ENCODE measurements at regions not wholly inside any gene's neighbourhood (a gene's known extent, or its start where the extent isn't known, plus 50 kb on each side); places are given as distances from the start of the nearest gene placed in this dataset.

DNA sequence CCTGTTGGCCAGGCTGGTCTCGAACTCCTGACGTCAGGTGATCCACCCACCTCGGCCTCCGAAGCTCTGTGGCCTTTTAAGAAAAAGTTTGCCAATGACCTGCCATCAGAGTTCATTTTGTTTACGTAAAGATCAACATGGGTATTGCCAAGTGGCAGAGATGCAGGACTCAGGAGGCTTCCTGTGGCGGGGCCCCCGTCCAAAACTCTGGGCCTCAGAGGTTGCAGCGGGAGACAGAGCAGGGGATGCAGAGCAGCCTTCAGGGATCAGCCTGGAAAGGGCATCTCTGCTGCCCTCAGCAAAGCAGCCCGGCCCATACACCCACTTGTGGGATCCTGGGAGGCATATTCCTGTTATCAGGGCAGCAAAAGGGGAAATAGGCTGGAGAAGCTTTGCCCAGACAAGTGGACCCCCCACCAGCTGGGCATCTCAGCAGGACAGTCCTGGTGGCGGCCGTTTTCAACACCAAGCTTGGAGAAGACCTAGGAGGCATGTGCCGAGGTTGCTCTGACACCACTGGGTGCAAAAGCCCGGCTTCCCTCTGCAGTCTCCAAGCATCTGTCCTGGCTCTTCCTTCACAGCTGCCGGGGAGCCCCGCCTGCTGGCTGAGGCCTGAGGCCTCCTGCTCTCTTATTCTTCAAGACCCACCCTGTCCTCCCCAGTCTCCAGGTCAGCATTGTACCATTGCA is 1152.4 kb downstream of the BRD1 start:
- H3K36me3 ChIP-seq (replicated peaks) = no peaks in the 10 kb centered on the region
- no peak for DNase-seq (ENCODE audit: low spot score in 2 of 2)
- no peaks in the 10 kb centered on the region for H3K4me1 ChIP-seq
- no peaks in the 10 kb centered on the region for H3K27me3 ChIP-seq (ENCODE audit: low read depth)
- no peaks in the 10 kb centered on the region for H3K9me3 ChIP-seq
- in situ Hi-C loops (cut with MboI; ENCODE audit: low sequenced_read_pairs) = no loop called here
- H3K4me3 ChIP-seq = no peak overlapping the region

DNA sequence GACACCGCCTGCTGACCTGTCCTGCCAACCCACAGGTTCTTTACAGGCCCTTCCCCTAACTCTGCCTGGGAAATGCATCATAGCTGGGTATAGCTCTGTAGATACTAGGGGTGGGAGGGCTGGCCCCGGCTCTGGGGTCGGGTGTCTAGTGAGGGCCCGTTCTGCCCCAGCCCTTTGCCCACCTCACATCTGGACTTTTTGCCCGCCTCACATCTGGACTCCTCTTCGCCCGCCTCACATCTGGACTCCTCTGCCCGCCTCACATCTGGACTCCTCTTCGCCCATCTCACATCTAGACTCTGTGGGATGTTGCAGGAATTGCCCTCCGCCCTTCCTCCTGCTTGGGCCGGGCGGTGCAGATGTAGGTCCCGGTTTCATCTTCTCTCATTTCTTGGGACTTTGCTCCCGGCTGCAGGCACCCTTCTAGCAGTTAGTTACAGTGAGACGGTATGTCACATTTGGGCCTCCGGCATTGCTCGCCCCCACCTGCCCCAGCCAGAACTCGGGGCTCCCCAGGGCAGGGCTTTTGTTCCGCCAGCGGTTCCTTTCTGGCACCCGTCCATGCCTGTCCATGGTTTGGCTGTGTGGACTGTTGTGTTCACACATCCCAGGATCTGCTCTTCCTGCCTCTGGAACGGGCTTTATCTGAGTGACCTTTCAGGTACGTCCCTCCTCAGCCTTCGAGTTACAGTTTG is 1153.7 kb downstream of the BRD1 start:
- no peaks in the 10 kb centered on the region for H3K27me3 ChIP-seq (ENCODE audit: low read depth)
- in situ Hi-C loops (cut with MboI; ENCODE audit: low sequenced_read_pairs) = no loop called here
- no peak for DNase-seq (ENCODE audit: low spot score in 2 of 2)
- H3K4me3 ChIP-seq = no peak overlapping the region
- no peaks in the 10 kb centered on the region for H3K4me1 ChIP-seq
- H3K9me3 ChIP-seq = no peaks in the 10 kb centered on the region
- no peaks in the 10 kb centered on the region for H3K36me3 ChIP-seq (replicated peaks)

DNA sequence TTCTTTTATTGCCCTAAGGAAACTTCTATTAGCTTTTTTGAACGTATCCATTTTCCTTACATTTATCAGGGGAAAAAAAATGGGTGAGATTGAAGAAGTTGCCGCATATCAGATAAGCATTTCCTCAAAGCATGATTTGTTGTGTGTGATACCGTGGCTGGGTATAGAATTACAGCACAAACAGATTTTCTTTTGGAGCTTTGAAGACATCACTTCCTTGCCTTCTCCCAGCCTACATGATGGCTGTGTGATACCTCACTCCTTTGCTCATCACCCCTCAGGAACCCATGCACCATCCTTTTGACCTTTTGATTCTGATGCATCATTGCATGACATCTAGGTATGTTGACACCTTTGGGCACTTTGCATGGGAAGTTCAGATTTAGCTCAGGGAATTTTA is 1155.3 kb downstream of the BRD1 start:
- in situ Hi-C loops (cut with MboI; ENCODE audit: low sequenced_read_pairs) = no loop called here
- no peak overlapping the region for H3K4me3 ChIP-seq
- no peak for DNase-seq (ENCODE audit: low spot score in 2 of 2)
- H3K36me3 ChIP-seq (replicated peaks) = no peaks in the 10 kb centered on the region
- no peaks in the 10 kb centered on the region for H3K27me3 ChIP-seq (ENCODE audit: low read depth)
- H3K4me1 ChIP-seq = no peaks in the 10 kb centered on the region
- no peaks in the 10 kb centered on the region for H3K9me3 ChIP-seq

DNA sequence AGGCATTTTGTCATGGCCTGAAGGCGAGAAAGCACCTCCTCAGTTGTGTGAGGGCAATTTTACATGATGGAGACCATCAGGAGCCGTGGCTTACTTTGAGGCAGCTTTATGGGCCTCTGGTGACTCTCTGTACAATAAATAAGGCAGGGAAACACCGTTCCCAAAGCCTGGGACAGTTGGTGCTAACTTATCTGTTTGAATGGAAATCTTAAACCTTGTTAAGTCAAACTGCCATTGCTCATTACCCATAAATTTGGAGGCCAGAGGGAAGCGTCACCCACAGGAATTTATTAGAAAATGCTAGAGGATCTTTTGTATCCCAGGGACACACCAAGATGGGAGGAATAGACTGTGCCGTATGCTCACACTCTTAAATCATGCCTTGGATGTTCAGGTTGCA is 1156.9 kb downstream of the BRD1 start:
- in situ Hi-C loops (cut with MboI; ENCODE audit: low sequenced_read_pairs) = no loop called here
- no peaks in the 10 kb centered on the region for H3K4me1 ChIP-seq
- no peaks in the 10 kb centered on the region for H3K36me3 ChIP-seq (replicated peaks)
- no peak for DNase-seq (ENCODE audit: low spot score in 2 of 2)
- H3K9me3 ChIP-seq = no peaks in the 10 kb centered on the region
- H3K4me3 ChIP-seq = no peak overlapping the region
- no peaks in the 10 kb centered on the region for H3K27me3 ChIP-seq (ENCODE audit: low read depth)

DNA sequence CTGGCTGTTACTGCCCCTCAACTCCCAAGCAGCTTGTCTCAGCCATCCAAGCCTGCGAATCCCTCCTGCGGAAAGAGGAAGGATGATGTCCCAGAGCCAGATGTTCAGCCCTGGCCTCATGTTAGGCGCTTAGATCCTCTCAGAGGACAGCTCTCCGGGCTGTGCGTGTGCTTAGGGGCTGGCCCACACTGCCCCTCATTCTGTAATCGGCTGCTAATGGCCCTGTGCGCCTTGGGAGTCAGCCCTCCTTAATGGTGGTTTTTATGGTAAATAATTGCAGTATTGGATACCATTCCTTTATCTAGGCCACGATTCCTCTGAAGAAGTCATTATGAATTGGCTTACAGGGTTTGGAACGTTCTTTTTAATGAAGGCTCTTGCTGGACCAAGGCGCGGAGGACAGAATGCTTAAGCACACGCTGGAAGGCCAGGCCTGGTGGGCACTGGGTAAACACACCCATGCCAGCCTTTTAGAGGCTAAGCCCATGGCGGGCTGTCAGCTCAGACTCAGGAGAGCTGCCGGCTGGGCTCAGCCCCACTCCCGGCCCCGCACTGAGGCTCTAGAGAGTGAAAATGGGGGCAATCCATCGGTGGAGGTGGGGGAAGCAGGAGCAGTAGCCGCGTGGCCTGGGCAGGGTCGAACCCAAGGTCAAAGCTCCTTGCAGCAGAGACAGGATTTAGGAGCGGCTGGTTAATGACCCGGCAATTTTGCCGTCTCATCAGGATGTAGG is 1157.5 kb downstream of the BRD1 start:
- no peak for DNase-seq (ENCODE audit: low spot score in 2 of 2)
- no peaks in the 10 kb centered on the region for H3K36me3 ChIP-seq (replicated peaks)
- H3K27me3 ChIP-seq (ENCODE audit: low read depth) = no peaks in the 10 kb centered on the region
- in situ Hi-C loops (cut with MboI; ENCODE audit: low sequenced_read_pairs) = no loop called here
- H3K4me1 ChIP-seq = no peaks in the 10 kb centered on the region
- no peaks in the 10 kb centered on the region for H3K9me3 ChIP-seq
- no peak overlapping the region for H3K4me3 ChIP-seq

DNA sequence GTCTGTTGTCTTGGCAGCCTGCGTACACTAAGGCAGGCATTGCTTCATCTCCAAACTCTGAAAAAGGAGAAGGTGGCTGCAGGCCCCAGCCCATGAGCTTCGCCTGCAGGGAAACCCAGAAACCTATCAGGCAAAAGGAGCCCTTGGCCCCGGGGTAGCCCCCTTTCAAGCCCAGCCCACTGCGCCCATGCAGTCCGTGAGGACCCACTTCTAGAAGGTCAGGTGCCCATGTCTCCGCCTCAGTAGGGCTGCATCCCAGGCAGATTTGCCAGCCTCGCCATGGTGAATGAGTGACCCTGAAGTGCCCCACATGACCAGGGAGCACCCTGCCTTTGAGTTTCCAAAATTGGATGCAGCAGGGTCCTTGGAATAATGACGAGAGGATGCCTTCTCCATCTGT is 1158.4 kb downstream of the BRD1 start:
- H3K4me1 ChIP-seq = no peaks in the 10 kb centered on the region
- H3K4me3 ChIP-seq = no peak overlapping the region
- H3K36me3 ChIP-seq (replicated peaks) = no peaks in the 10 kb centered on the region
- no peak for DNase-seq (ENCODE audit: low spot score in 2 of 2)
- no peaks in the 10 kb centered on the region; the same call in 1 of the 2 replicates for H3K9me3 ChIP-seq
- H3K27me3 ChIP-seq (ENCODE audit: low read depth) = no peaks in the 10 kb centered on the region
- in situ Hi-C loops (cut with MboI; ENCODE audit: low sequenced_read_pairs) = no loop called here

DNA sequence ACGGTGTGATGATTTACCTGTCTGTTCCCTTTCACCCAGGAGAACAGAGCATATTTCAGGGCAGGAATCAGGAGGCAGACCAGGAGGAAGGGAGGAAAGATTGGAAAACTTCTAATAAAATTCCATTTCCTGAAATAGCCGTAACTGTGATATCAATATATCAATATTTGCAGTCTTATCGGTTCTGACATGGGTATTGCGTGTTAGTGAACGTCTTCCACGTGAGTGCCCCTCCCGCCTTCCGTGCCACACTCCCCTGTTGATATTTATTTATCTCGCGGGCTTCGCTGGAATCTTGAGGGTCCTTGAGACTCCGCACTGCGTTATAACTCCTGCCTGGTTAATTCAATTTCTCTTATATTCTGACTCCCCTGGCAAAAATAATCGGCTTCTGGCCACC is 1160.4 kb downstream of the BRD1 start:
- no peak overlapping the region for H3K4me3 ChIP-seq
- no peaks in the 10 kb centered on the region for H3K4me1 ChIP-seq
- H3K36me3 ChIP-seq (replicated peaks) = no peaks in the 10 kb centered on the region
- no peak for DNase-seq (ENCODE audit: low spot score in 2 of 2)
- in situ Hi-C loops (cut with MboI; ENCODE audit: low sequenced_read_pairs) = no loop called here
- H3K27me3 ChIP-seq (ENCODE audit: low read depth) = no peaks in the 10 kb centered on the region
- H3K9me3 ChIP-seq = no peaks in the 10 kb centered on the region; the same call in 1 of the 2 replicates

DNA sequence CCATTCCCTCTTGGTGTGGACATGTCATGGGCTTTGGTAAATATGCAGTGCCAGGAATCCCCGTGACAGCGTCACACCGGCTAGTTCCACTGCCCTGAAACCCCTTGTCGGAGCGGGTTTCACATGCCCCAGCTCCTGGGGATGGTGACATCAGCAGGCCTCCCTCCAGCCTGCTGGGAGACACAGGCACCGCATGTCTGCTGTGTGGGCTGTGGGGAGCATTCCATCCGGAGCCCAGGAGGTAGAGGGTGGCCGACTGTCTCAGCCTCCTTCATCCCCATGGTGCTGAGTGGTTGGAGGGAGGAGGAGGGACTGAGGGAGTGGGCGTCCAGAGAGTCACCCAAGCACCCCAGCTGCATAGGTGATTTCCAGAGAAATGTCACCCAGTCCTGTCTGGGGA is 1161.1 kb downstream of the BRD1 start:
- H3K9me3 ChIP-seq = no peaks in the 10 kb centered on the region; the same call in 1 of the 2 replicates
- H3K4me1 ChIP-seq = no peaks in the 10 kb centered on the region
- no peaks in the 10 kb centered on the region for H3K27me3 ChIP-seq (ENCODE audit: low read depth)
- in situ Hi-C loops (cut with MboI; ENCODE audit: low sequenced_read_pairs) = no loop called here
- H3K4me3 ChIP-seq = no peak overlapping the region
- H3K36me3 ChIP-seq (replicated peaks) = no peaks in the 10 kb centered on the region
- DNase-seq (ENCODE audit: low spot score in 2 of 2) = no peak

DNA sequence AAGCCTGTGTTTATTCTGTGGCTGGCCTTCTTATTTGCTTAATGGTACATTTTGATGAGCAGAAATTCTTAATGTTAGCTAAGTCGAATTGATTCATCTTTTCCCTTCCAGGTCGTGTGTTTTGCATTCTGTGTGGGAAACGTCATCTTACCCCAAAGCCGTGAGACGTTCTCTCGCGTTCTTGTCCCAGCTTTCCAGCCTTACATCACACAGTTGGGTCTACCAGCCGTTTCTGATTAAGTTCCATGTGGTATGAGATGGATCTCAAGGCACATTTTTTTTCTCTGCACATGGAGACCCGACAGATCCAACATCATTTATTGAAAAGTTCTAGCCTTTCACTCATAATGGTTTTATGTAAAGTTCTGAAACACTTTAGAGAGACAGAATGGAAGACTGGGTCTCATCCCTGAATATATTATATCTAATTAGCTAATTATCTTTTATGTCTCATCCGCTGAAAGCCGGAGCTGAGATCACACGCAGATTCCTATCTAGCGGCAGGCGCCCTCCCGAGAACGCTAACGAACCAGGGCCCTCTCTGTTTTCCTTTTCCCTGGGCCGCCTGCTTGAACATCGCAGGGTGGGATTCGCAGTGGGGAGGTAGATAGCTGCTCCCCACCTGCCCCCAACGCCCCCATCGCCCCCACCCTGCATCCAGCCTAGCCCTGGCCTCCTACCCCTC is 1162.2 kb downstream of the BRD1 start:
- H3K9me3 ChIP-seq = no peaks in the 10 kb centered on the region; the same call in 1 of the 2 replicates
- no peaks in the 10 kb centered on the region for H3K36me3 ChIP-seq (replicated peaks)
- no peak overlapping the region for H3K4me3 ChIP-seq
- DNase-seq (ENCODE audit: low spot score in 2 of 2) = no peak
- H3K27me3 ChIP-seq (ENCODE audit: low read depth) = no peaks in the 10 kb centered on the region
- H3K4me1 ChIP-seq = no peaks in the 10 kb centered on the region
- in situ Hi-C loops (cut with MboI; ENCODE audit: low sequenced_read_pairs) = no loop called here

DNA sequence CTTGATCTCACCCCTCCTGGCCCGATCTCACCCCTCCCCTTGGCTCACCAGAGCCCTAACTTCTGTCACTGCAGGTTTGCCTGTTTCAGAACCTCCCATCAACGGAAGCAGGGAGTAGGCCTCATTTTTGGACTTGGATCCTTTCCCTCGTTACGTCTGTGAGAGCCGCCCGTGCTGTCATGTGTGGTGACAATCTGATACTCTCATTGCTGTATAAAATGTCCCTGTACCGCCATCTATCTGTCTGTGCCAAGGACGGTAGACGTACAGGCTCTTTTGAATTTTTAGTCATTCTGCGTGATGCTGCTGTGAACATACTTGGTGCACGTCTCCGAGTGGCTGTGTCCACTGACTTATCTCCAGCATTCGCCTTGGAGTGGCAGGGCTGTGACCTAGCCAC is 1163.1 kb downstream of the BRD1 start:
- Histone ChIP-seq H3K27me3 (ENCODE audit: low read depth) (no peaks in the 10 kb centered on the region), H3K4me3 (no peak overlapping the region), H3K4me1 (no peaks in the 10 kb centered on the region), H3K9me3 (no peaks in the 10 kb centered on the region; the same call in 1 of the 2 replicates), H3K36me3 (replicated peaks) (no peaks in the 10 kb centered on the region)
- in situ Hi-C loops (cut with MboI; ENCODE audit: low sequenced_read_pairs) = no loop called here
- DNase-seq (ENCODE audit: low spot score in 2 of 2) = no peak

DNA sequence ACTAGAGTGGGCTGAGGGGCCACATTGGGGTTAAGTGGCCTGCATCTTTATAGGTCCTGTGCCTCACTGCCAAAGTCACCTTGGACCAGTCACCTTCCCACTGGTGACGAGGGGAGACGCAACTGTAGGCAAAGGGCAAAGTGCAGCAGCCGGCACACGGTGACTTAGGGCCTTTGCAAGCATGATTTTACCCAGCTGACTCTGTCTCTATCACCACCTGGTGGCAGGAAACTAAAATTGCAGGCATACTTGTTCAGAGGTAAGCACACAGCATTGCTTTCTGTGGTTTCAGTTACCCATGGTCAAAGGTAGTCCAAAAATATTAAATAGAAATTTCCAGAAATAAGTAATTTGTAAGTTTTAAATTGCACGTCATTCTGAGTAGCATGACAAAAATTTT is 1164.4 kb downstream of the BRD1 start:
- no peak for DNase-seq (ENCODE audit: low spot score in 2 of 2)
- in situ Hi-C loops (cut with MboI; ENCODE audit: low sequenced_read_pairs) = no loop called here
- Histone ChIP-seq H3K4me3 (no peak overlapping the region), H3K27me3 (ENCODE audit: low read depth) (no peaks in the 10 kb centered on the region), H3K4me1 (no peaks in the 10 kb centered on the region), H3K36me3 (replicated peaks) (no peaks in the 10 kb centered on the region), H3K9me3 (no peaks in the 10 kb centered on the region; the same call in 1 of the 2 replicates)

DNA sequence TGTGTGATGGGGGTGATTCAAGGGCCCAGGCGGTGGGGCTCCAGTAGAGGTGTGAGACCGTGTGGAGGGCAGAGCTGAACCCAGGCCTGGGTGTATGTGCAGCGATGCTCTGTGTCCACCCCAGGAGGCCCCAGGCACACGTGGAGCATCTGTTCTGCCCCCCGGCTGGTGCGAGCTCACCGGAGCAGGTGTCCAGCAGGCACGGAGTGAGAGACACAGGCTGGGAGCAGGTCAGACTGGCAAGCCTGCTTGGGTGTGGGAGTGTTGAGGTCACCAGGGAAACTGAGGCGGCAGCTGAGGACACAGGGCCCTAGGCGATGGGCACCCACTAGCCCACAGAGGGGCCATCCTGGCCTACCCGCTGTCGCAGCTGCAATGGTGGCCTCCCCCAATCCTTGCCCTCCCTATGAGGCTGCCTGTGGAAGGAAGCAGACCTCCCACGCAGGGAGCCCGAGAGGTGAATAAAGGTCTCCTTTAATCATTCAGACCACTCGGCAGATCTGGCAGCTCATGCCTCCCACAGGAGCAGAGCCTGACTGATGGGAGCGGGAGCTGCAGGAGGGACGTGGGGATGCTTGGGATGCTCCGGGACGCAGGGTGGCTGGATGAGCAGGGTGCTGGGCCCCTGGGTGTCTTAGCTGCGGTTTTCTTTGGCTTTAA is 1165.1 kb downstream of the BRD1 start:
- in situ Hi-C loops (cut with MboI; ENCODE audit: low sequenced_read_pairs) = no loop called here
- Histone ChIP-seq H3K4me1 (no peaks in the 10 kb centered on the region), H3K4me3 (no peak overlapping the region), H3K9me3 (no peaks in the 10 kb centered on the region; the same call in 1 of the 2 replicates), H3K36me3 (replicated peaks) (no peaks in the 10 kb centered on the region), H3K27me3 (ENCODE audit: low read depth) (no peaks in the 10 kb centered on the region)
- DNase-seq (ENCODE audit: low spot score in 2 of 2) = no peak

DNA sequence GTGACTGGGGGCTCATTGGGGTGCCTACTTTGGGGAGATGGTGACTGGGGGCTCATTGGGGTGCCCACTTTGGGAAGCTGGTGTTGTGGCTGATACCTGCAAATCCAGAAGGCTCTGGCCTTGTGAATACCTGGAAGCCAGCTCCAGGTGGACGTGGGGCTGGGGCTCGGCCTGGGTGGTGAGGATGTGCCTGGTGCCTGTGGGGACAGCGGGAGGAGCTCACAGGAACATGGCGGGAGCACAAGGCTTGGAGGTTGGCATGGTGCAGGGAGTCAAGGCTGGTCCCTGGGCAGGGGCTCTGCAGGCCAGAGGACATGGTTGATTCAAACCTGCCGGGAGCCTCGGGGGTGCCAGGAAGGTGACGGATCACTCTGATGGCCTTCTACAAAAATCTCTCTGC is 1165.7 kb downstream of the BRD1 start:
- Histone ChIP-seq H3K36me3 (replicated peaks) (no peaks in the 10 kb centered on the region), H3K9me3 (no peaks in the 10 kb centered on the region; the same call in 1 of the 2 replicates), H3K4me3 (no peak overlapping the region), H3K4me1 (no peaks in the 10 kb centered on the region), H3K27me3 (ENCODE audit: low read depth) (no peaks in the 10 kb centered on the region)
- DNase-seq (ENCODE audit: low spot score in 2 of 2) = no peak
- in situ Hi-C loops (cut with MboI; ENCODE audit: low sequenced_read_pairs) = no loop called here
